Ishikawa (cell line): ENCODE measurements at regions not wholly inside any gene's neighbourhood (a gene's known extent, or its start where the extent isn't known, plus 50 kb on each side); places are given as distances from the start of the nearest gene placed in this dataset.

ENCODE experiments used
- CEBPB ChIP-seq: IDR thresholded peaks from 2 replicates; pipeline ENCODE4 v1.6.1; 2012
- CREB1 ChIP-seq: IDR thresholded peaks from 2 replicates; pipeline ENCODE4 v1.6.1; 2012; ENCODE audit warnings: low read depth
- EGR1 ChIP-seq: IDR thresholded peaks from 2 replicates; pipeline ENCODE4 v1.6.1; 2012
- EP300 ChIP-seq: IDR thresholded peaks from 2 replicates; pipeline ENCODE4 v1.6.1; 2012; ENCODE audit warnings: borderline replicate concordance
- FOXM1 ChIP-seq: IDR thresholded peaks from 2 replicates; pipeline ENCODE4 v1.6.1; 2012; ENCODE audit warnings: low read depth, borderline replicate concordance
- MAX ChIP-seq: IDR thresholded peaks from 2 replicates; pipeline ENCODE4 v1.6.1; 2012
- NFIC ChIP-seq: IDR thresholded peaks from 2 replicates; pipeline ENCODE4 v1.6.1; 2012
- RAD21 ChIP-seq: IDR thresholded peaks from 2 replicates; pipeline ENCODE4 v1.6.1; 2012; ENCODE audit warnings: low read depth
- REST ChIP-seq: IDR thresholded peaks from 2 replicates; pipeline ENCODE4 v1.6.1; 2012; ENCODE audit warnings: low read depth, mild to moderate bottlenecking
- TAF1 ChIP-seq: IDR thresholded peaks from 2 replicates; pipeline ENCODE4 v1.6.1; 2012; ENCODE audit warnings: low read depth, mild to moderate bottlenecking
- TCF12 ChIP-seq: IDR thresholded peaks from 2 replicates; pipeline ENCODE4 v1.6.1; 2012; ENCODE audit warnings: low read depth
- TEAD4 ChIP-seq: IDR thresholded peaks from 2 replicates; pipeline ENCODE4 v1.6.1; 2012
- USF1 ChIP-seq: IDR thresholded peaks from 2 replicates; pipeline ENCODE4 v1.6.1; 2012
- YY1 ChIP-seq: IDR thresholded peaks from 2 replicates; pipeline ENCODE4 v1.6.1; 2012; ENCODE audit warnings: low read depth
- ZBTB7A ChIP-seq: IDR thresholded peaks from 2 replicates; pipeline ENCODE4 v1.6.1; 2012; ENCODE audit warnings: low read depth

GRCh38 chr9:95373069-95373681, 55.7 kb upstream of the FANCC start:
- TF ChIP-seq REST (no peak), TEAD4 (no peak), CREB1 (no peak), YY1 (no peak), EP300 (no peak), USF1 (no peak), NFIC (peak; percentile 23; the same call in 1 of the 2 replicates)

- TF ChIP-seq MAX: no peak
- no peak for TF ChIP-seq TAF1
- no peak for TF ChIP-seq CEBPB
- no peak for TF ChIP-seq CREB1
- no peak for TF ChIP-seq EGR1
- TF ChIP-seq TEAD4: no peak
- no peak for TF ChIP-seq EP300
- no peak for TF ChIP-seq RAD21
- no peak for TF ChIP-seq REST
- no peak for TF ChIP-seq TCF12
- no peak for TF ChIP-seq ZBTB7A
- TF ChIP-seq USF1: no peak
- no peak for TF ChIP-seq YY1
- TF ChIP-seq FOXM1: no peak
Measured at GRCh38 chr9:95370064-95370463, 52.6 kb upstream of the FANCC start.

- no peak for TF ChIP-seq EP300
- no peak for TF ChIP-seq RAD21
- no peak for TF ChIP-seq TCF12
Measured at GRCh38 chr9:95368377-95369160, 51.1 kb upstream of the FANCC start.
